Endodermal cell (in vitro differentiated cells): ENCODE measurements at regions not wholly inside any gene's neighbourhood (a gene's known extent, or its start where the extent isn't known, plus 50 kb on each side); places are given as distances from the start of the nearest gene placed in this dataset.
A peak's percentile ranks its signal among the peaks of the same experiment; 100 is the strongest.

Source experiments
- DNase-seq: peaks from one replicate; pipeline ENCODE4 v3.0.0-alpha.2; 2017
- H3K27ac ChIP-seq: 2 replicates; pipeline ENCODE4 v1.5.1; 2013; ENCODE audit warnings: mild to moderate bottlenecking, low read depth, low read length, moderate library complexity
- H3K27me3 ChIP-seq: 2 replicates; pipeline ENCODE4 v1.6.1; 2013; ENCODE audit warnings: mild to moderate bottlenecking, low read length, moderate library complexity; ENCODE audit not compliant: insufficient read depth, control insufficient read depth, poor library complexity, severe bottlenecking
- H3K36me3 ChIP-seq: 2 replicates; pipeline ENCODE4 v1.7.0; 2013; ENCODE audit warnings: mild to moderate bottlenecking, low read length, moderate library complexity; ENCODE audit not compliant: control insufficient read depth, insufficient read depth
- H3K4me1 ChIP-seq: one replicate; pipeline ENCODE4 v1.7.0; 2013; ENCODE audit warnings: low read length; ENCODE audit not compliant: control insufficient read depth, insufficient read depth
- H3K4me3 ChIP-seq: 2 replicates; pipeline ENCODE4 v1.5.1; 2013; ENCODE audit warnings: mild to moderate bottlenecking, low read length, moderate library complexity
- H3K9ac ChIP-seq: 2 replicates; pipeline ENCODE4 v1.6.1; 2013; ENCODE audit warnings: mild to moderate bottlenecking, low read length, moderate library complexity; ENCODE audit not compliant: poor library complexity, severe bottlenecking; ENCODE audit errors: extremely low read depth
- H3K9me3 ChIP-seq: 2 replicates; pipeline ENCODE4 v1.6.1; 2013; ENCODE audit warnings: mild to moderate bottlenecking, low read length, moderate library complexity; ENCODE audit not compliant: control insufficient read depth
- H3K27ac Mint-ChIP-seq: 2 replicates; pipeline ENCODE4 v1.8.0; 2020; ENCODE audit warnings: mixed read lengths
- H3K27me3 Mint-ChIP-seq: 2 replicates; pipeline ENCODE4 v1.8.0; 2021; ENCODE audit warnings: mild to moderate bottlenecking, mixed read lengths; ENCODE audit not compliant: insufficient read depth
- H3K36me3 Mint-ChIP-seq: 2 replicates; pipeline ENCODE4 v1.8.0; 2020; ENCODE audit warnings: low read depth, mixed read lengths
- H3K4me1 Mint-ChIP-seq: 2 replicates; pipeline ENCODE4 v1.8.0; 2020; ENCODE audit warnings: mixed read lengths
- H3K4me3 Mint-ChIP-seq: 2 replicates; pipeline ENCODE4 v1.8.0; 2020; ENCODE audit warnings: mild to moderate bottlenecking, moderate library complexity, mixed read lengths
- H3K9me3 Mint-ChIP-seq: 2 replicates; pipeline ENCODE4 v1.8.0; 2020; ENCODE audit warnings: mild to moderate bottlenecking, mixed read lengths
- WGBS, 2 experiments: methylation state at CpG; one replicate each; pipeline versions ENCODE4 v1.1.5 to v1.1.7; 2013; ENCODE audit warnings: missing lambda C conversion rate in 2 of 2, mixed read lengths in 1 of 2; ENCODE audit not compliant: insufficient coverage in 1 of 2, insufficient read length in 1 of 2; 5-methylcytosine and 5-hydroxymethylcytosine counted together
- TF ChIP-seq, protein P1 (sequence below): fragments of 200-600 bp; sonication (generic); conservative IDR thresholded peaks from 2 replicates; pipeline ENCODE4 v1.5.0; 2021; ENCODE audit warnings: antibody characterized with exemption, mild to moderate bottlenecking

DNA sequence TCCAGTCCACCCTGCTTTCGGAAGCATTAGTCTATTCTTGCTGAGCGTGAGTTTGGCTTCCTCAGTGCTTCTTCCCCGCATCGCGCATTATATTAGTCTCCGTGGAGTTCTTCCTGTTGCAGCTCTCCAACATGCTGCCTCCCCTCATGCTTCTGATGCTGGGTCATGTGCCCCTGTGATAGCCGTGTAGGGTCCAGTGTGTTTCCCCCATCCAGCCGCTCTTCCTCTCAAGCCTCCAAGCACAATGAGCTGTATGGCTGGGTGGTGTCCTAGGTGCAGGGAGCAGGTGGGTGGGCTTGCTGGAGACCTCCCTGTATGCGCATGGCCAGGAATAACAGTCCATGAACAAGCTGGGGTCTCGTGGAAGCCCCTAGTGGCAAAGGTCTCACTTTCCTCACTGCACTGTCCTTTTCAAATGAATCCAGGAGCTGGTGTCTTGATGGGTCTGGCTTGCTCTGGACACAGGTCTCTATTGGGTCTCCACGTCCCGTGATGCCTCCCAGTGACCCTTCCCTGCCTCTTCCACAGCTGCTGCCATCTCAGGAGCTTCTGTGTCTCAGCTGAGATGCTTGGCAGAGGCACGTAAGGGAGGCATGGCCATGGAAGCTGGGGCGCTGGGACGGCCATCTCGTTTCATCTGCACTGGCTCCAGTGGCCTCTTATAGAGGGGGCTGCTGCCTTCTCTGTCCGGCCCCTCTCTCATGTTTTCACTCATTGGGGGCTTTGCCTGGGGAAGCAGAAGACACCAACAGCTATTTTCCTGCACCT, 54.8 kb upstream of the HDAC4 start:
- no peaks in the 10 kb centered on the region for H3K27me3 ChIP-seq
- Mint-ChIP-seq H3K36me3 (no peaks in the 10 kb centered on the region), H3K4me1 (no peaks in the 10 kb centered on the region), H3K27me3 (no peaks in the 10 kb centered on the region), H3K9me3 (peaks cover 43% of the 10 kb centered on the region), H3K27ac (no peak overlapping the region), H3K4me3 (no peak overlapping the region)
- peaks cover 19% of the 10 kb centered on the region for H3K9me3 ChIP-seq
- no peaks in the 10 kb centered on the region for H3K4me1 ChIP-seq
- no peak overlapping the region for H3K27ac ChIP-seq
- DNase-seq: peak; percentile 16
- no peaks in the 10 kb centered on the region for H3K36me3 ChIP-seq
- 87 to 91% methylated on average over 10 to 17 of the region's 17 CpGs for WGBS, 2 experiments
- no peak overlapping the region for H3K4me3 ChIP-seq
- H3K9ac ChIP-seq: no peak overlapping the region
- TF ChIP-seq, protein P1, sequence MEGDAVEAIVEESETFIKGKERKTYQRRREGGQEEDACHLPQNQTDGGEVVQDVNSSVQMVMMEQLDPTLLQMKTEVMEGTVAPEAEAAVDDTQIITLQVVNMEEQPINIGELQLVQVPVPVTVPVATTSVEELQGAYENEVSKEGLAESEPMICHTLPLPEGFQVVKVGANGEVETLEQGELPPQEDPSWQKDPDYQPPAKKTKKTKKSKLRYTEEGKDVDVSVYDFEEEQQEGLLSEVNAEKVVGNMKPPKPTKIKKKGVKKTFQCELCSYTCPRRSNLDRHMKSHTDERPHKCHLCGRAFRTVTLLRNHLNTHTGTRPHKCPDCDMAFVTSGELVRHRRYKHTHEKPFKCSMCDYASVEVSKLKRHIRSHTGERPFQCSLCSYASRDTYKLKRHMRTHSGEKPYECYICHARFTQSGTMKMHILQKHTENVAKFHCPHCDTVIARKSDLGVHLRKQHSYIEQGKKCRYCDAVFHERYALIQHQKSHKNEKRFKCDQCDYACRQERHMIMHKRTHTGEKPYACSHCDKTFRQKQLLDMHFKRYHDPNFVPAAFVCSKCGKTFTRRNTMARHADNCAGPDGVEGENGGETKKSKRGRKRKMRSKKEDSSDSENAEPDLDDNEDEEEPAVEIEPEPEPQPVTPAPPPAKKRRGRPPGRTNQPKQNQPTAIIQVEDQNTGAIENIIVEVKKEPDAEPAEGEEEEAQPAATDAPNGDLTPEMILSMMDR: no peak

DNA sequence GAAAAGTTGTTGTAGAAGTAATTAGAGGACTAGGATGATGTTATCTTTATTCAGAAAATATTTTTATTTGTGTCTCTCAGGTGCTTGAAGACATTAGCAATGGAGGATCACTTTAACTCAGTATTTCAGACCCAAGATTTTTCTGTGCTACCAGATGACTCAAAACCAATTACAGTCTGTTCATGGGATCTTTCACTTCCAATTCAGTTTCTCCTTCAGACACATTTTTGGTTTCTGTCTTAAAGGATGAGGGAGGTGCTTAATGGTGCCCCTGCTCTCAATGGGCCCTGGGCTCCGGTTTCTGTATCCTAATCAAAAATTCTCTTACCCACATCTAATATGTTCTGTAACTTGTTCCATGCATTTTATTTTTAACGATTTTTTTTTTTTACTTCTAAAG, 53.7 kb upstream of the HDAC4 start:
- Mint-ChIP-seq H3K9me3 (peaks cover 48% of the 10 kb centered on the region), H3K36me3 (no peaks in the 10 kb centered on the region), H3K4me1 (no peaks in the 10 kb centered on the region), H3K27me3 (no peaks in the 10 kb centered on the region), H3K4me3 (no peak overlapping the region), H3K27ac (no peak overlapping the region)
- H3K27me3 ChIP-seq: no peaks in the 10 kb centered on the region
- H3K9ac ChIP-seq: no peak overlapping the region
- TF ChIP-seq, protein P1: no peak
- no peaks in the 10 kb centered on the region for H3K4me1 ChIP-seq
- no peaks in the 10 kb centered on the region for H3K36me3 ChIP-seq
- H3K27ac ChIP-seq: no peak overlapping the region
- DNase-seq: no peak
- peaks cover 22% of the 10 kb centered on the region for H3K9me3 ChIP-seq
- no peak overlapping the region for H3K4me3 ChIP-seq
- WGBS, 2 experiments: 78 to 86% methylated on average over 1 to 2 of the region's 2 CpGs
